DMS79 treated with DMSO at 0.1 percent for 48 hours (cell line): ENCODE measurements at regions not wholly inside any gene's neighbourhood (a gene's known extent, or its start where the extent isn't known, plus 50 kb on each side); places are given as distances from the start of the nearest gene placed in this dataset.
"Not testable (repeated sequence)": the region's sequence is repeated elsewhere in the genome, so short reads cannot be mapped to it uniquely, and the experiment has no call there.

Experiments
- DNase-seq: peaks from one replicate; lab custom pipeline; 2025; lab: John Stamatoyannopoulos, UW

- no peak for DNase-seq
Observed at GRCh38 chr1:191671236-191671635, 487.0 kb upstream of the RGS18 start.

GRCh38 chr1:191674626-191675179 is 483.6 kb upstream of the RGS18 start:
- no peak for DNase-seq

GRCh38 chr1:191675856-191676783 is 482.1 kb upstream of the RGS18 start:
- no peak for DNase-seq

- no peak for DNase-seq
Observed at GRCh38 chr1:191685669-191686068, 472.6 kb upstream of the RGS18 start.

GRCh38 chr1:191687721-191688120 is 470.5 kb upstream of the RGS18 start:
- no peak for DNase-seq

- no peak for DNase-seq
Observed at GRCh38 chr1:191690931-191691330, 467.3 kb upstream of the RGS18 start.

- DNase-seq = no peak
Observed at GRCh38 chr1:191693797-191694196, 464.5 kb upstream of the RGS18 start.

GRCh38 chr1:191695865-191696264 is 462.4 kb upstream of the RGS18 start:
- no peak for DNase-seq

- DNase-seq = no peak
Observed at GRCh38 chr1:191696354-191696753, 461.9 kb upstream of the RGS18 start.

GRCh38 chr1:191697556-191697955 is 460.7 kb upstream of the RGS18 start:
- DNase-seq = no peak

GRCh38 chr1:191698246-191698645 is 460.0 kb upstream of the RGS18 start:
- DNase-seq = no peak

GRCh38 chr1:191699343-191699742 is 458.9 kb upstream of the RGS18 start:
- no peak for DNase-seq

GRCh38 chr1:191700922-191701321 is 457.3 kb upstream of the RGS18 start:
- no peak for DNase-seq

GRCh38 chr1:191702124-191702523 is 456.1 kb upstream of the RGS18 start:
- DNase-seq = no peak

GRCh38 chr1:191707288-191707687 is 451.0 kb upstream of the RGS18 start:
- no peak for DNase-seq

GRCh38 chr1:191709215-191709614 is 449.0 kb upstream of the RGS18 start:
- no peak for DNase-seq

GRCh38 chr1:191711961-191712360 is 446.3 kb upstream of the RGS18 start:
- no peak for DNase-seq

GRCh38 chr1:191714845-191715244 is 443.4 kb upstream of the RGS18 start:
- no peak for DNase-seq

- no peak for DNase-seq
Observed at GRCh38 chr1:191729742-191730141, 428.5 kb upstream of the RGS18 start.

- DNase-seq = not testable (repeated sequence)
Observed at GRCh38 chr1:191731608-191732302, 426.5 kb upstream of the RGS18 start.

GRCh38 chr1:191734321-191734720 is 423.9 kb upstream of the RGS18 start:
- DNase-seq = no peak

GRCh38 chr1:191739544-191739943 is 418.7 kb upstream of the RGS18 start:
- no peak for DNase-seq

- DNase-seq = no peak
Observed at GRCh38 chr1:191752342-191752741, 405.9 kb upstream of the RGS18 start.
